Motor neuron (in vitro differentiated cells): ENCODE measurements at regions not wholly inside any gene's neighbourhood (a gene's known extent, or its start where the extent isn't known, plus 50 kb on each side); places are given as distances from the start of the nearest gene placed in this dataset.
A peak's percentile ranks its signal among the peaks of the same experiment; 100 is the strongest.
"Not testable (repeated sequence)": the region's sequence is repeated elsewhere in the genome, so short reads cannot be mapped to it uniquely, and the experiment has no call there.

ENCODE experiments used
- ATAC-seq, 8 experiments: fragments of 200-7000 bp; cut with Tn5 transposase; replicated peaks in 6 of 8; 2 replicates each; pipeline ENCODE4 v1.8.0; 2021; ENCODE audit warnings: mild to moderate bottlenecking in 8 of 8, moderate library complexity in 8 of 8
- H3K27ac ChIP-seq, 2 donors: fragments of 250-450 bp; sonication (Bioruptor Pico); 2 replicates each; pipeline ENCODE4 v1.9.0; 2021; ENCODE audit warnings: antibody characterized with exemption in 2 of 2, mild to moderate bottlenecking in 2 of 2, moderate library complexity in 1 of 2
- H3K4me1 ChIP-seq, 2 donors: fragments of 250-450 bp; sonication (Bioruptor Pico); replicated peaks in 1 of 2; 2 replicates each; pipeline ENCODE4 v1.6.1; 2021; ENCODE audit warnings: antibody characterized with exemption in 2 of 2, mild to moderate bottlenecking in 2 of 2, moderate library complexity in 1 of 2
- H3K4me3 ChIP-seq, 5 donors: fragments of 250-450 bp; sonication (Bioruptor Pico); 2 replicates each; pipeline ENCODE4 v1.9.0; 2021; ENCODE audit warnings: antibody characterized with exemption in 5 of 5, mild to moderate bottlenecking in 5 of 5, moderate library complexity in 4 of 5
- WGBS, 10 experiments: fragments of 450-650 bp; shearing (Covaris generic); methylation state at CpG; one replicate each; pipeline ENCODE4 v1.0.0; 2022; 5-methylcytosine and 5-hydroxymethylcytosine counted together
- in situ Hi-C, 9 experiments: fragments of 400-800 bp; cut with MboI; loops; one replicate each; pipeline ENCODE4 v1.15.0; 2021; ENCODE audit warnings: low sequenced_read_pairs in 9 of 9, low pct_unique_long_range_greater_than_20kb in 2 of 9; ENCODE audit not compliant: unreplicated experiment in 9 of 9

DNA sequence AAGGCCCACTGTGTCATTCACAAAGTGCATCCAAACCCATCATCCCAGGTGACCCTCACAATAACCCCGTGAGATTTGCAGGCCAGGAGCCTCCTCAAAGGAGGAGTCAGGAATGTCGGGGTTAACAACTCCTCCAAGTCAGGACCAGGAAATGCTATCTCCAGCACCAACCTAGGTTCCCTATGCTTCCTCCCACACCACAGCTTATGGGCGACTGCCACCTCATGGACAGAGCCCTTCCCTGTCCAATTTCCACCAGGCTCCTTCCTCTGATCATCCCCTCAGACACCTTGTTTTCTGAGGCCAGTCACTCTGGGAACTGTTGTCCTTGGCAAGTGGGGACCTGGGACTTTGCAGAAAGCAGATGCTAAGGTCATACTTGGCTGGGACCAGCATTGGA is 77.8 kb downstream of the LIMS3 start:
- WGBS, 10 experiments = no CpG with 5 or more reads among the region's 3 CpGs
- H3K4me3 ChIP-seq, H3K27ac ChIP-seq, H3K4me1 ChIP-seq, in situ Hi-C loops: not testable (repeated sequence)
- peak in 6 of 8 experiments; percentile 40 to 93 (median 84) for ATAC-seq

DNA sequence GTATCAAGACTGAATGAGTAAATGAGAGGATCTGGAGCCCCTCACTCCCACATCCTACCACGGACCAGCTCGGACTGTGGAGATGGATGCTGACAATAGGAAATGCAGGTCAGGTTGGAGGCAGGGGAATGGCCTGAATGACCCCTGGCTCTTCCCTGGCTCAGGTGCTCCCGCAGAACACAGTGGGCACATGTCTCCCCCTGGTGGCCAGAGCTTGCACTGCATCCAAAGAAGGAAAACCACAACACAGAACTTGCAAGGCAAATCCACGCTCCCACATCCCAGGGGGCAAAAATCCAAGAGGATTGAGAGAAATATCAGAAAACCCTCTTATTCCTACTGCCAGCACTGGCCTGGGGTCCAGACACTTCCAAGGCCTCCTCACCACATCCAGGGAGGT is 82.3 kb downstream of the LIMS3 start:
- ATAC-seq = peak in 5 of 8 experiments; percentile 36 to 68 (median 41)
- in situ Hi-C loops, H3K4me1 ChIP-seq, H3K4me3 ChIP-seq, H3K27ac ChIP-seq: not testable (repeated sequence)
- WGBS, 10 experiments = no CpG with 5 or more reads among the region's 4 CpGs

GRCh38 chr2:109986389-109987088 is 88.1 kb downstream of the LIMS3 start:
- ATAC-seq = peak in 7 of 8 experiments; percentile 31 to 69 (median 56)
- WGBS, 10 experiments = no CpG with 5 or more reads among the region's 43 CpGs
- H3K4me1 ChIP-seq, H3K4me3 ChIP-seq, H3K27ac ChIP-seq, in situ Hi-C loops: not testable (repeated sequence)

- H3K4me3 ChIP-seq, in situ Hi-C loops, H3K27ac ChIP-seq, H3K4me1 ChIP-seq: not testable (repeated sequence)
- no CpG with 5 or more reads among the region's 22 CpGs for WGBS, 10 experiments
- peak in 7 of 8 experiments; percentile 36 to 56 (median 53) for ATAC-seq
These were observed 88.6 kb downstream of the LIMS3 start for GRCh38 chr2:109987089-109987420.

DNA sequence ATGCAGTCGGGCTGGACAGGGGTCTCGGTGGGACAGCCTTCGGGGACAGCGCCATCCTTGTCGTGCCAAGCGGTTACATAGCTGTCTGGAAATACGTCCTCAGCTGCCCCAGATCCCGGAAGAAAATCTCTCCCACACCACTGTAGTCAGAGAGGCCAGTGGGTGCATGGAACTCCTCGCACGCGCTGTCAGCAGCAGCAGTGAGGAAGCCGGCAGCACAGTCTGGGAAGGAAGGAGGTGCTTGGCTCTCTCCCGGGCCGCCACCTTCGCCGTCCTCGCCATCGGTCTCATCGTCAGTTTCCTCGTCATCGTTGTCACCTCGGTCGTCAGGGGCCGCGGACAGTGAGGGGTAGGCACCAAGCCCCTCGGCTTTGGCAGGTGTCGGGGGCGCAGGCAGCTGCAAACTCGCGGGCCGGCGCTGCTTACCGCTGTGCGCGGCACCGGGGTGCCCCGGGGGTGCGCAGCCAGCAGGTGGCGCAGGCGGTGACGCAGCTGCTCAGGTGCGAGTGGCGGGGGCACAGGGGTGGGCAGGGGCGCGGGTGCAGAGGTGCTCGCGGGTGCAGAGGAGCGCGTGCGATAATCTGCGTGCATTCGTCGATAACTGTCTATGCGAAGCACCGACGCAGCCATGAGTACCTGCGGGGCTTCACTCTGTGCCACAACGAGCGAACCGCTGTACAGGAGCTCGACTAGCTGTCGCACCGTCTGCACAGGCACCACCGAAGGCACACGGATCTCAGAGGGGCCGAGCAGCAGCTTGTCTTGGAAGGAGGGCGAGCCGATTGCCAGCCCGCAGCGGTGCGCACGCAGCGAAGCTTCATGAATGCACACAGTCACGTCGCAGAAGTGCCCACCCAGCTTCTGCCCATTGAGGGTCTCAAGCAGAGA is 89.2 kb downstream of the LIMS3 start:
- H3K4me3 ChIP-seq, H3K27ac ChIP-seq, in situ Hi-C loops, H3K4me1 ChIP-seq: not testable (repeated sequence)
- WGBS, 10 experiments = no CpG with 5 or more reads among the region's 75 CpGs
- ATAC-seq = peak; percentile 77 to 93 (median 90)

GRCh38 chr2:109999395-109999794 is 100.9 kb downstream of the LIMS3 start:
- H3K27ac ChIP-seq, in situ Hi-C loops, H3K4me3 ChIP-seq, H3K4me1 ChIP-seq, ATAC-seq: not testable (repeated sequence)

GRCh38 chr2:110002502-110002901 is 104.0 kb downstream of the LIMS3 start:
- H3K27ac ChIP-seq, in situ Hi-C loops, ATAC-seq, H3K4me3 ChIP-seq, H3K4me1 ChIP-seq: not testable (repeated sequence)
- no CpG with 5 or more reads among the region's 2 CpGs for WGBS, 10 experiments

- H3K4me1 ChIP-seq, H3K27ac ChIP-seq, H3K4me3 ChIP-seq, in situ Hi-C loops, ATAC-seq: not testable (repeated sequence)
- no CpG with 5 or more reads among the region's 2 CpGs for WGBS, 10 experiments
These were observed 102.2 kb downstream of the MALL start for GRCh38 chr2:110013388-110013787.

- in situ Hi-C loops, H3K27ac ChIP-seq, H3K4me3 ChIP-seq, H3K4me1 ChIP-seq: not testable (repeated sequence)
- peak in 3 of 8 experiments; percentile 34 to 92 (median 90) for ATAC-seq
- no CpG with 5 or more reads among the region's 5 CpGs for WGBS, 10 experiments
These were observed 99.1 kb downstream of the MALL start for GRCh38 chr2:110016381-110017092.

DNA sequence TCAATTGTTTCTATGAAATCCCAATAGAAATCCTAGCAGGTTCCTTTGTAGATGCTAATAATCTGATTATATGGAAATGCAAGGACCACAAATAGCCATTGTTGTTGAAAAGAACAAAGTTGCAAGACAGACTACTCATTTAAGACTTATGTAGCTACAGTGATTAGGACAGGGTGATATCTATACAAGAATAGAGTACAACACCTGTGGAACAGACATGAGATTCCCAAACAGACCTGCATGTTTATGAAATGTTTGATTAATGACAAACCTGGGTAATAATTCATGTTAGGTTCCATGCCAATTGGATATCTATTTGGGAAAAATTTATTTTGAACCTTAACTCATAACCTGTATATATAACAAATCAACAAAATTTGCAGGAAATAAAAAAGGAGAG is 95.4 kb downstream of the MALL start:
- H3K4me1 ChIP-seq, H3K4me3 ChIP-seq, ATAC-seq, in situ Hi-C loops, H3K27ac ChIP-seq: not testable (repeated sequence)

- H3K27ac ChIP-seq, ATAC-seq, H3K4me1 ChIP-seq, H3K4me3 ChIP-seq, in situ Hi-C loops: not testable (repeated sequence)
- WGBS, 10 experiments = no CpG with 5 or more reads among the region's 9 CpGs
These were observed 93.3 kb downstream of the MALL start for GRCh38 chr2:110022278-110022677.

DNA sequence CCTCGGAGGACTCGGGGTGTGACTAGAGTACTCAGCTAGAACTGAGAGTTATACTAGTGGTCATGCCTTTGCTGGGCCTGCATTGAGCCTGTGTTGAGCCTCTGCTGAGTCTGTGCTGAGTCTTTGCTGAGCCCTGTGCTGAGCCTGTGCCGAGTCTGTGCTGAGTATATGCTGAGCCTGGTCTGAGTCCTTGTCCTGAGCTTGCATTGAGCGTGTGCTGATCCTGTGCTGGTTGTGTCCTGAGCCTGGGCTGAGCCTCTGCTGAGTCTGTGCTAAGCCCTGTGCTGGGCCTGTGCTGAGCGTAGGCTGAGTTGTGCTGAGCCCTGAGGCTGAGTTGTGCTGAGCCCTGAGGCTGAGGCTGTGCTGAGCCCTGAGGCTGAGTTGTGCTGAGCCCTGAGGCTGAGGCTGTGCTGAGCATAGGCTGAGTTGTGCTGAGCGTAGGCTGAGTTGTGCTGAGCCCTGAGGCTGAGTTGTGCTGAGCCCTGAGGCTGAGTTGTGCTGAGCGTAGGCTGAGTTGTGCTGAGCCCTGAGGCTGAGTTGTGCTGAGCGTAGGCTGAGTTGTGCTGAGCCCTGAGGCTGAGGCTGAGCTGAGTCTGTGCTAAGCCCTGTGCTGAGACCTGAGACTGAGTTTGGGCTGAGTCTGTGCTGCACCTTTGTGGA is 89.4 kb downstream of the MALL start:
- H3K4me1 ChIP-seq, in situ Hi-C loops, H3K27ac ChIP-seq, H3K4me3 ChIP-seq: not testable (repeated sequence)
- whole genome bisulfite sequencing, 10 experiments = no CpG with 5 or more reads among the region's 8 CpGs
- ATAC-seq = peak in 1 of 8 experiments; percentile 13

- H3K4me3 ChIP-seq, H3K27ac ChIP-seq, H3K4me1 ChIP-seq, in situ Hi-C loops: not testable (repeated sequence)
- peak in 1 of 8 experiments; percentile 26 for ATAC-seq
- WGBS, 10 experiments = no CpG with 5 or more reads among the region's 11 CpGs
These were observed 87.2 kb downstream of the MALL start for GRCh38 chr2:110028411-110028810.
